Heart left ventricle (tissue), 13 donors: ENCODE measurements at regions not wholly inside any gene's neighbourhood (a gene's known extent, or its start where the extent isn't known, plus 50 kb on each side); places are given as distances from the start of the nearest gene placed in this dataset.

Source experiments
- POLR2A ChIP-seq, 2 donors: fragments of 450-650 bp; IDR thresholded peaks; one replicate each; pipeline ENCODE4 v1.6.1; 2017; ENCODE audit warnings: antibody characterized with exemption in 2 of 2, mild to moderate bottlenecking in 2 of 2, moderate library complexity in 2 of 2
- TF ChIP-seq, protein P1 (sequence below), 12 donors: fragments of 200-600 bp; sonication (generic) in 4 of 12; IDR thresholded peaks; one replicate each; pipeline versions ENCODE4 v1.5.0 to v1.8.0; 2018 to 2022; ENCODE audit warnings: antibody characterized with exemption in 12 of 12, mild to moderate bottlenecking in 5 of 12
- donor health status: ischemic (EF 13 %, LVEDD 7.1; RV severe dilation, severe dysfunction).
- donor health status: DM: no; HTN: yes; CAD: no.
- donor health status: DM: no; HTN: no; CAD: no.
- donor health status: ischemic (EF 25% LVEDD 6.9; RV normal size, moderate dysfunction).
- donor health status: ischemic (EF 25% LVEDD 5.7; RV mildly dilated, moderate dysfunction).
- donor health status: ischemic (EF 35%, LVEDD 5.7; RV mildly dilated, moderate dysfunction).
- donor health status: nonischemic (EF 11% LVEDD 7.7; RV severe dilation, severe dysfunction).
- donor health status: DM: yes; HTN: yes; CAD: no.
- donor health status: PGD.
- donor health status: ischemic (EF 29% LVEDD 5.4; RV normal size, mild dysfunction).
- donor health status: nonischemic (EF 23%, LVEDD 6.1; RV moderate dilation, normal function).

DNA sequence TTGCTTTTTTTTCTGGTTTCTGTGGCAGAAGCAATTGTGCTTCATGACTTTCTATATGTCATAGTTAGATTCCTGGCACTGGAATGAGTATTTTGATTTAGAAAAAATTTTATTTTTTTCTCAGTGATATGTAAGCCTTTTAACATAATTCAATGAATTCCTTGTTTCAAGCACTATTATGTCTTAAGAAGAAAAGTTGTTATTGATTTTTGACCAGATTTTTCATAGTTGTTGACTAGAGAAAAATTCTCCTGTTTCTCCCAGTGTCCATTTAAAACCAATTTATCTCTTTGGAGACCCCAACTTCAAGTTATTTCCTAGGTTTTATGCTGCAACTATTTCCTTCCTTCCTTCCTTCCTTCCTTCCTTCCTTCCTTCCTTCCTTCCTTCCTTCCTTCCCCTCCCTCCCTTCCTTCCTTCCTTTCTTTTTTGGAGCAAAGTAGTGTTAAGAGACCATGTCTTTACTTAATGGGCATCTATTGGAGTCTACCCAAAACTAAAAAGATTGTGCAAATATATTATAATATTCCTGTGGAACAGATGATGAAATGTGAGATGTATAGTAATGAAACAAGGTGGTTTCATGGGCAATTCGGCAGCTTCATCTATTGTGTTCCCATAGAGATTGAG lies 346.9 kb downstream of the RNF144B start:
- TF ChIP-seq, protein P1, sequence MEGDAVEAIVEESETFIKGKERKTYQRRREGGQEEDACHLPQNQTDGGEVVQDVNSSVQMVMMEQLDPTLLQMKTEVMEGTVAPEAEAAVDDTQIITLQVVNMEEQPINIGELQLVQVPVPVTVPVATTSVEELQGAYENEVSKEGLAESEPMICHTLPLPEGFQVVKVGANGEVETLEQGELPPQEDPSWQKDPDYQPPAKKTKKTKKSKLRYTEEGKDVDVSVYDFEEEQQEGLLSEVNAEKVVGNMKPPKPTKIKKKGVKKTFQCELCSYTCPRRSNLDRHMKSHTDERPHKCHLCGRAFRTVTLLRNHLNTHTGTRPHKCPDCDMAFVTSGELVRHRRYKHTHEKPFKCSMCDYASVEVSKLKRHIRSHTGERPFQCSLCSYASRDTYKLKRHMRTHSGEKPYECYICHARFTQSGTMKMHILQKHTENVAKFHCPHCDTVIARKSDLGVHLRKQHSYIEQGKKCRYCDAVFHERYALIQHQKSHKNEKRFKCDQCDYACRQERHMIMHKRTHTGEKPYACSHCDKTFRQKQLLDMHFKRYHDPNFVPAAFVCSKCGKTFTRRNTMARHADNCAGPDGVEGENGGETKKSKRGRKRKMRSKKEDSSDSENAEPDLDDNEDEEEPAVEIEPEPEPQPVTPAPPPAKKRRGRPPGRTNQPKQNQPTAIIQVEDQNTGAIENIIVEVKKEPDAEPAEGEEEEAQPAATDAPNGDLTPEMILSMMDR (IDR thresholded peaks at IDR 0.05) = no peak
- TF ChIP-seq POLR2A (IDR thresholded peaks at IDR 0.05) = no peak
